Glomerular visceral epithelial cell (primary cell): ENCODE measurements at regions not wholly inside any gene's neighbourhood (a gene's known extent, or its start where the extent isn't known, plus 50 kb on each side); places are given as distances from the start of the nearest gene placed in this dataset.

Source experiments
- DNase-seq: peaks from one replicate; pipeline ENCODE4 v3.0.0-alpha.2; 2016; ENCODE audit errors: extremely low spot score

- peak; percentile 50 for DNase-seq
Observed at GRCh38 chr2:220855296-220855695, 716.8 kb downstream of the EPHA4 start.

- DNase-seq, result no peak
Observed at GRCh38 chr2:220856486-220856885, 715.6 kb downstream of the EPHA4 start.

- DNase-seq, result no peak
Observed at GRCh38 chr2:220857368-220857767, 714.7 kb downstream of the EPHA4 start.

GRCh38 chr2:220858101-220858500, 714.0 kb downstream of the EPHA4 start:
- DNase-seq, result no peak

- no peak for DNase-seq
Observed at GRCh38 chr2:220871909-220872308, 700.2 kb downstream of the EPHA4 start.

- no peak for DNase-seq
Observed at GRCh38 chr2:220876080-220876824, 695.9 kb downstream of the EPHA4 start.

GRCh38 chr2:220877491-220877890, 694.6 kb downstream of the EPHA4 start:
- DNase-seq, result no peak

- DNase-seq, result no peak
Observed at GRCh38 chr2:220877897-220878296, 694.2 kb downstream of the EPHA4 start.

GRCh38 chr2:220880623-220881596, 691.2 kb downstream of the EPHA4 start:
- DNase-seq, result no peak

- DNase-seq, result no peak
Observed at GRCh38 chr2:220882507-220882906, 689.6 kb downstream of the EPHA4 start.

- no peak for DNase-seq
Observed at GRCh38 chr2:220885593-220885992, 686.5 kb downstream of the EPHA4 start.

GRCh38 chr2:220887271-220887870, 684.7 kb downstream of the EPHA4 start:
- DNase-seq, result no peak

GRCh38 chr2:220887876-220888275, 684.2 kb downstream of the EPHA4 start:
- no peak for DNase-seq

GRCh38 chr2:220890931-220891330, 681.2 kb downstream of the EPHA4 start:
- no peak for DNase-seq

- peak; percentile 85 for DNase-seq
Observed at GRCh38 chr2:220891405-220891804, 680.7 kb downstream of the EPHA4 start.

GRCh38 chr2:220892018-220892634, 680.0 kb downstream of the EPHA4 start:
- no peak for DNase-seq

- peak; percentile 68 for DNase-seq
Observed at GRCh38 chr2:220893411-220893810, 678.7 kb downstream of the EPHA4 start.

- no peak for DNase-seq
Observed at GRCh38 chr2:220894069-220894468, 678.0 kb downstream of the EPHA4 start.

- DNase-seq, result no peak
Observed at GRCh38 chr2:220899492-220899891, 672.6 kb downstream of the EPHA4 start.

- no peak for DNase-seq
Observed at GRCh38 chr2:220904015-220904414, 668.1 kb downstream of the EPHA4 start.

GRCh38 chr2:220913384-220913783, 658.7 kb downstream of the EPHA4 start:
- DNase-seq, result no peak

- DNase-seq, result no peak
Observed at GRCh38 chr2:220915092-220915623, 656.9 kb downstream of the EPHA4 start.
